EH (cell line): ENCODE measurements at regions not wholly inside any gene's neighbourhood (a gene's known extent, or its start where the extent isn't known, plus 50 kb on each side); places are given as distances from the start of the nearest gene placed in this dataset.
A peak's percentile ranks its signal among the peaks of the same experiment; 100 is the strongest.

Experiments used
- DNase-seq: peaks from one replicate; pipeline ENCODE4 v3.0.0-alpha.2; 2015; ENCODE audit warnings: low read depth

DNA sequence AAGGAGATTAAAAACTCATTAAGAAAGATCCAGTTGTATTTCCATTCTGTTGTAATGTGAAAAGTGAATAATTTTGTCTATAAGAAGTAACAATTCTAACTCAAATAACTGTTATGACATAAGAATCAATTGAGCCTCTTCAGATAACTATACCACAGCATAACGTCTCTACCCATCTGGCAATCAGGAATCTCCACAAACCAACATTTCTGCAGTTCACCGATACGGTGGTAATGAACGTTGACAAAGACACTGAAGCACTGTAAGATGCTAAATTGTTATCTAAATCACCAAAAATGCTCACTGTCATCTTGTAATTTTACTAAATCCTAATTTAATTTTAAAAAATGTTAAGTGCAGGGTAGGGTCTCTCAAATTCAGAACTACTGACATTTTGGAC is 130.9 kb upstream of the USP15 start:
- no peak for DNase-seq

DNA sequence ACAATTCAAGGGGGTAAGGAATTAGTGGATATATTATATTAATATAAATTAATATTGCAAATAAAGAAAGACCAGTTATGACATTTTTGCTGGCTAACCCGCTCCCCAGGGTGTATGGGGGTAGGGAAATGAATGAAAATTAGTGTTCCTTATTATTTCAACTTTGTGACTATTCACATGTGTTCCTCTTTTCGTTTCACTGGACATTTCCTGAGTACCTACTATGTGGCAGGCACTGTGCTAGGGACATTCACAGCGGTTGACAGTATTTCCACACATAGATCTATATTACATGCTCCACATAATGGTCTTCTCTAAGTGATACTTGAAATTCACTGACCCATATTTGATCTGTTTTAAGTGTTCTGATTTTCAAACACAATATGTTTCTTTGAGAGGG is 129.8 kb upstream of the USP15 start:
- no peak for DNase-seq

- no peak for DNase-seq
These were observed 129.2 kb upstream of the USP15 start for GRCh38 chr12:62130834-62131552.

DNA sequence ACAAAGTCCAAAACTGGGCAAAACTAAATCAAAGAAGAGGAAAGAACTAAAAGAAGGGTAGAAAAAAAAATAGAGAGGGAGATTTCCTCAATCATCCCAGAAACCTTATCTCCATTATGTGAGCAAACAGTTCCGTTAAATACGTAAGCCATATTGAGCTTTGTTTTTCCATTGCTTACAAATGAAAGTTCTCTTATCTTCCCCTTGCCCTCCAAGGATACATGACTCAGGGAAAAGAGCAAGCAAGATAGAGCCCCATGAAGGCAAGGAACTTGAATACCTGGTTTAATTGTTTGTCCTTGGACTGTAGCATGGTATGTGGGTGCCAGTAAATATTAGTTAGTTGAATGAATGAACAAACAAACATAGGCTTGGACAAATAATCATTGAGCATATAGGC is 126.8 kb upstream of the USP15 start:
- DNase-seq = no peak

- DNase-seq = no peak
These were observed 124.5 kb upstream of the USP15 start for GRCh38 chr12:62135553-62136200.

DNA sequence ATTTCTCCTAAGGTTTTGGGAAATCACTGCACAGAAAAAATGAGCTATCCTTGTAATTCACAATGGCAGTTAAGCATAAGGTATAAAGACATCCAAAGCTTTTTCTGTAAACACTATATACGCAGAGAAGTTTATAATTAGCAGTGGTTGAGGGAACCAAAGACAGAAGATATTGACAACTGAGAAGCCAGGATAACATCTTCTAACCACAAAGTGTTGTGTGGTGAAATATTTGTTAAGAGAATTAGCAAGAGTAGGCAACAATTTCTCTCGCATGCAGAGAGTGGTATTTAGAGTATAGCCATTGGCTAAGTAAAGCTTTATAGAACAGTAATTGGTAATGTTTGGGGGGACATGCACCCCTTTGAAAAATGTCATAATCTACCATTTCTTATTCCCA is 123.7 kb upstream of the USP15 start:
- no peak for DNase-seq

GRCh38 chr12:62138527-62138926 is 121.7 kb upstream of the USP15 start:
- DNase-seq = no peak

DNA sequence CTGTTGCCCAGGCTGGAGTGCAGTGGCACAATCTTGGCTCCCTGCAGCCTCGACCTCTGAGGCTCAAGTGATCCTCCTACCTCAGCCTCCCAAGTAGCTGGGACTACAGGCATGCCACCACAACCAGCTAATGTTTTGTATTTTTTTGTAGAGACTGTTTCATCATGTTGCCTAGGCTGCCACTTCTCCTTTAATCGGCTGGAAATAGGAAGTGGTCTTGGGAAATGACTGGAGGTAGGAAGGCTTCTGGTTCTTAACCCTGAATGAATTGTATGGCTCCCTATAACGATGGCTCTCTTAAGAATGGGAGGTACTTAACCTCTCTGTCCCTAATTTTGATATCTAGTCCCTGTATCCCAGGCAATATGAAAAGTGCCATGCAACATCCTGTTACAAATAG is 113.9 kb upstream of the USP15 start:
- no peak for DNase-seq

DNA sequence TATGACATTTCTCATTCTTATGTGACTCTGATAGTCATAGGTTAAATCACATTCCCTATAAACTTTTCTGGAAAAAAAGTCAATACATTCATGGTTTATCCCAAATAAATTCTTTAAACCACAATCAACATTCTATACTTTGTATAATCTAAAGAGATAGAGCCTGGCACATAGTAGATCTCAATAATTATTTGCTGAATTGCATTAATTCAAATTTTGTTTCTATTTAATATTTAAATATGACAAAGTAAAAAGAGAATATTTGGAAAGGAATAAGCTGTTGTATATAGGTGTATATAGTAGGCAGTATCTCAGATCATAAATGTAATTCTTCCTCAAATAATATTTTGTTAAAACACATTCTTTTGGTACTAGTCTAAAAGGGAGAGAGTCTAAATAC is 102.2 kb upstream of the USP15 start:
- no peak for DNase-seq

DNA sequence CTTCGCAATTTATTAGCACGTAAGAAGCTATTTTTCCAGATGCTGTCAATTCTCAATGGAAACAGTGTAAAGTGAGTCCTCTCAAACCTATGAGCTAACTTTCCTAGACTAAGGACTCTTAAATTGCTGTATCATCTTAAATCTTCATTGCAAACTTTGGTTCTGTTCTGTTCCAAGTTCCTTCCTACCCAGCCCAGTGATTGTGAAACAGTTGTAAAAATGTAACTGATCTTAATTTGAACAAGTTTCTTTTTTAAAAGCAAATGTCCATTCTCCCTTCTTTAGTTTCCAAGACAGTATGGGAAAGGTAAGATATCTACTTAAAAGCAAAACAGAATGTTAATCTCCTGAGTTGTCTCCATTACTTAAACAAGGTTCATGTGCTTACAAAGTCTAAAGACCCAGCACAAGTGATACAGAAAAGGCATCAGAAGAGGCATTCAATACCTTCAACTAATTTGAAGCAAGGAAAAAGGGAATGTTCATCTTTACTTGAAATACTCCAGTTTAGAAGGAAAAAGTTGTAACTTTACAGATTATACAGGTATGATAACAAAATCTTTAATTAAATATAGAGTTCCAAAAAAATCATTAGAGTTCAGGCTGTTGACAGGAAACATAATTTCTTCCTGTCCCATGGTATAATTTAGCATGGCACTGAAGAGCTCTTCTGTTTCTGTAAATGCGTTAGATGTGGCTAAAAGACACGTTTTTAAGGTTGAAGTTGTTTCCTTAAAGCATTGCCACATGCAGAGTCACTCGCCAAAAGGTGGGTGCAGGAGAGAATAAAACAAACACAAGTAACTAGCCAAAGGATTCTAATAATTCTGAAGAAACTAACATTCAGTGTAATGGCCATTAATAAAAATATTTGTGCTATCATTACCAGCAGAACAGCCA is 101.5 kb upstream of the USP15 start:
- no peak for DNase-seq

DNA sequence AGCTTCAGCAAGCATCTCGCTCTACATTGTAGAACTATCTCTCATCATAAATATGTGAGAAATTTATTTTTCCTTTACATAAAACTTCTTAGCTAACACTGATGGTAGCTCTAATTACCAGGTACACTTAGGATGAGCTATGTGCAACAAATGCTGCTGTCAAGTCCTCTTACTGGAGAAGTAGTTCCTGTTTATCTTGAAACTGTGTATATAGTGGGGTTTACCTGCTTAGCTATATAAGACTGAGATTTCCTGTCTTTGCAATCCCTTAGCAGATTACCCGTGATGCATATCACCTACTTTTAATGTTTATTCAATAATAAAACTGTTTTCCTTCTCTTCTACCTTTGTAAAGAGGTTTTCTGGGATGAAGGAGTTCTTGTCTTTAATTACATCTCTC is 98.0 kb upstream of the USP15 start:
- no peak for DNase-seq

DNA sequence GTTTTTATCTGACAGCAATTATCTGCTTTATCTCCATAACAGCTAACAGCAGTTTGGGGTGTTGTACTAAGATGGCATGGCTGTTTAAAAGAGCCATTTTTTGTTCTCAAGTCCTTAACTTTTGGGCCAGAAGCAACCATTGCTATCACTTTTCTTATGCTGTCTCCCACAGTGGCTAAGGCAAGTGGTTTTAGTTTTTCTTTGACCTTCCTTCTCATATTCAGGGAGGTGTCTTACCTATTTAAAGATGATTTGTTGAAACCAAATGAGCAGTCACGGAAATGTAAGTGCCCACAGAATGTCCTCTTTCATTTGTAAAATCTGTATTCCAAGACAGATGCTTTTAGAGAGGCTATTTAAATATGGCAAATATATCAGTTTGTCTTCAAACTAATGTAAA is 96.8 kb upstream of the USP15 start:
- DNase-seq = no peak

DNA sequence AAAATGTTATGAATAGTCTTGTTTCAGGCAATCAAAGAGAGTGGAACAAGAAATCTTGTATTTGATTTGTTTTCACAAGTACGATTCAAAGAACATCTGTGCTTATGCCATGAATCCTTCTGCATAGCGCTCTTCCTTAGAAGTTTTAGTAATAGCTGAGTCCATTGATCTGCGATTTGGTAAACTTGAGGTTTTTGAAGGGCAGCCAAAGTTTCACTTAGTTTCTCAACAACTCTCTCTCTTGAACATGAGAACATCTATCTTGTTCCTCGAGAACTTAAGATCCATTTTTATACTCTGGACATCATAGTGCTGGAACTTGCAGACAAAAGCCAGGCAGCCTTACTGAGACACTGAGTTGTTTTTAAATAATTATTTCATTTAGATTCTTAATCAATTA is 96.2 kb upstream of the USP15 start:
- no peak for DNase-seq

DNA sequence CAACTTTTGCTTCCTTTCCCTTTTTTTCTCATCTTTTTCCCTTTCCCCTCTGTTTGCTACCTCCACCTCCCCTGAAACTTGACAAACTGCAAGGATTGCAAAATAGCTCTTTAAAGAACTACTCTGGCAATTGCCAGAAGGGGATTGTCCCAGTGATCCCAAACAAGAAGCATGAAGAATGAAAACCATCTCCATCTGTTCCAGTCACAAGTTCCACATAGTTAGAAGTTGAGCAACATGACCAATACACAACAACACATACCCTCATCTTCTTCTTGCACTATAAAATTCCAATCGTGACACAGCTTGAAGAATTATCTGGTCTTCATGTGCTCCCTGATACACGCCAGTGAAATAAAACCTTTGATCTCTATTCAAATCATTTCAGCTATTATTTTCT is 93.7 kb upstream of the USP15 start:
- peak; percentile 28 for DNase-seq

DNA sequence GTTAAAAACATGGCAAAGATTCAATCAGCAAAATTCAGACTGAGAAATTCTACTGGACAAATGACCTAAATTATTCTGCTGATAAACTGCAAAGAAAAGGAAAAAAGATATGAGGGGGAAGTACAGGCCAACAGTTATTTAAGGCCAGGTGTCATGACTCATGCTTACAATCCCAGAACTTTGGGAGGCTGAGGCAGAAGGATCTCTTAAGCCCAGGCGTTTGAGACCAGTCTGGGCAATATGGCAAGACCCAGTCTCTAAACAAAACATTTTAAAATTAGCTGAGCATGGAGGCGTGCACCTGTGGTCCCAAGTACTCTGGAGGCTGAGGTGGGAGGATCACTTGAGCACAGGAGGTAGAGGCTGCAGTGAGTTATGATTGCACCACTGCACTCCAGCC is 91.8 kb upstream of the USP15 start:
- no peak for DNase-seq

- no peak for DNase-seq
These were observed 90.0 kb upstream of the USP15 start for GRCh38 chr12:62170241-62170640.

DNA sequence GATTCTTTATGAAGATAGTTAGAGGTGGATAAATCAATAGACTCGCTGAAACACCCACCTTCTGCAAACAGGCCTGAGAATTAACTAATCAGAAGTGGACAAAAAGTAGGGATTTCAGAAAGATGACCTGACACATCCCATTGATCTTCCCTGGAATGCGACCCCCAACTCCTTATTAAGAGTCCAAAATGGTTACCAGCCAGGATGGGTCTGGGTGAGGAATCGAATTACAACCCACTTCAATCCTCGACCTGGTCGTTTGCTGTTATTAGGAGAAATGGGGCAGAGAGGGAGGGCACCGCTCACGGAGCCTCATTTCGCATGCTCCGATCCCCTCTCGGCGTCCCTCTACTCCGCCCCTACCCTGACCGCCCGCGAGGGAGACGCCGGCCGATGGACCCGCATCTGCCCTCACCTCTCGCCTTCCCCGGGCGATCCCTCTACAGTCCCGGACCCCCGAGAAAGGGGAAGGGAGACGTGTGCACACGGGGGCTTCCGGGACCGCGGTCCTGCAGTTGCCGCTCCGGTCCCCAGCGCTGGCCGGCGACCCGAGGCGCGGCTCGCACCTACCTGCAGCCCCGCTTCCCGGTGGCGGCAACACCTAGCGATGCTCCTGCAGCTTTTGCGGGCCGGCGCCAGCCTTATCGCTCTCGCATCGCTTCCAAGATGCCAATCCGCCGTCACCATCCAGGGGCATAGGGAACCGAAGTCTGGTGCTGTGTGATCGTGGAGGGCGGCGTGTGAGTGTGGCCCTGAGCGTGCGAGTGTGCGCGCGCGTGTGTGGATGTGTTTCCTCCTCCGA is 69.3 kb upstream of the USP15 start:
- no peak for DNase-seq

DNA sequence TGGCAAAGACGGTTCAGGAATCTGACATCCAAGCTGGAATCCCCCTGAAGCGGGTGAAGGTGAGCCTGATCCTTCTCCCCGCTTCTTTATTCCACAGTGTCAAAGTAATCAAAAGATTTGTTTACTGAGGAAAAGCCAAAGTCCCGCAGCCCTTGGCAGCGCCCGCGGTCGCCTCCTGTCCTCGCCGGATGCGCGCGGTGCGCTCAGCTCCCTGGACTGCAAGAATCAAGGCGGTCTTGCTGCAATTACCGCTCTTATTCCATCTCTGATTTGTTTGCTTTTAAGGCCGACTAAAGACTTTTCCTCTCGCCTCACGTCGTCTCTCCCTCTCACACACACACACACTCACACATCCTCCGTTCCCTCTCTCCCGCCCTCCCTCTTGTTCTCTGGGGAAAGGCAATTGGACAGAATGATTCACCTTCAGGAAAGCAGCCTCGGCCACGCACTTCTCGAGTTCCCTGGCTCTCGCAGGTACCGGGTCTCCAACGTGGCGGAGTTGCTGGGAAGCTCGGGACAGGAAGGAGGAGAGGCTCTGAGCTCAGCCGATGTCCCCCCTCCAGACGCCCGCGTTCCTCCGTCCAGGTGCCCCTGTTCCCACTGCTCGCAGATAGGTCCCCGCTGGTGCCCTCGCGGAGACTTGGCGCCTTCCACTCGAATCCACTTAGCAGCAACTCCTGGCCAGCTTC is 68.6 kb upstream of the USP15 start:
- DNase-seq = peak; percentile 39

DNA sequence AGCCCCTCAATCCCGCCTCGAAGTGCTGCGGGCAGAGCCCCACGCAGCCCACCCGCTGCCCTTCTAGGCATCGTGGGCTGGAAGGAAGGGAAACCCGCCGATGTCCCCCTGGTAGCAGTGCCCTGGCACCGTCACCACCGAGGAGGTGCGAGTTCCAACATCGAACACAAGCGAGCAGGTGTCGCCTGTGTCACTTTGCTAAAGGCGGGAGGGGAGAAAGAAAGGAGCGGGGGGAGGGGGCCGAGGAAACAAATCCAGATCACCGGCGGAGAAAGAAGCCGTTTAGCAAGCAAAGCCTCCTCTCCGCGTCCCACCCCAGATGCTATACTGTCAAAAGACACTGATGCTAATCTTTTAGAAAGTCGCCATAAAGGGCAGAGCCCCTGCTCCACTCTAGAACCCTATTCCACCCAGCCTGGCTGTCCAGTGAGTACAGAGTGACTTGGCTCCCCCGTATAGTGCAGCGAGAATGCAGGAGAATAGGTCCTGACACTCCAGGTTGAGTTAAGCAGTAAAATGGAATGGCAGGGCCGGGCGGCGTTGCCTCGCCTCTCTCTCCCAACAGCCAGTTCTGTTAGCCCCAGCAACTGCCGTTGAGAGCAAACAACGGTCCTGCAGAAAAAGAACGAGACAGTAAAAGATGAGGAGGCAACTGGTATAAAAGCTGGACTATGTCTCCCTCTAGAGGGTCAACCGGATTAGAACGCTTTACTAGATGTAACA is 67.9 kb upstream of the USP15 start:
- peak; percentile 84 for DNase-seq

DNA sequence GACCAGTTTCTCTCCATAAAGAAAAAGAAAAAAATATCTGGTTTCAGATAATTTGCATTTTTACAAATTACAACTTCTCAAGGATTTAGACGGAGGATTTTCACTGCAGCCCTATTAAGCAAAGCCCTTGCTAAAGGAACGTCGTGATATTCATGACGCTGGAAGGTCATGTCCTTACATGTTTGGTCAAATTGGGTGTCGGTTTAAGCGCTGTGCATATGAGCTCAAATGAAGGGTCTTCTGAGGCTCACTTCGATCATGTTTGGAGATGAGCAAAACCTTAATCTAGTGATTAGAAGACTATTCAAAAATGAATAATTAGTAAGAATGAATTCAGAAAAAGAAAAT is 67.3 kb upstream of the USP15 start:
- DNase-seq = no peak

GRCh38 chr12:62194031-62194430 is 66.2 kb upstream of the USP15 start:
- no peak for DNase-seq
